Activated CD4-positive, alpha-beta T cell treated with anti-CD3 and anti-CD28 coated beads for 24 hours (primary cell): ENCODE measurements at regions not wholly inside any gene's neighbourhood (a gene's known extent, or its start where the extent isn't known, plus 50 kb on each side); places are given as distances from the start of the nearest gene placed in this dataset.
"Not testable (repeated sequence)": the region's sequence is repeated elsewhere in the genome, so short reads cannot be mapped to it uniquely, and the experiment has no call there.

Experiments used
- DNase-seq, 2 donors: peaks; one replicate each; pipeline ENCODE4 v3.0.0-alpha.2; 2020; ENCODE audit warnings: low read depth in 2 of 2

GRCh38 chr9:66152406-66152805 is 415.5 kb downstream of the FOXD4L4 start:
- not testable (repeated sequence) for DNase-seq

GRCh38 chr9:66153021-66153725 is 416.2 kb downstream of the FOXD4L4 start:
- DNase-seq, result peak in 1 of 2 donors; percentile 45

GRCh38 chr9:66153971-66154691 is 417.2 kb downstream of the FOXD4L4 start:
- DNase-seq, result not testable (repeated sequence)

- DNase-seq, result not testable (repeated sequence)
These were observed 445.4 kb downstream of the FOXD4L4 start for GRCh38 chr9:66182316-66182715.

GRCh38 chr9:66183648-66184047 is 446.7 kb downstream of the FOXD4L4 start:
- not testable (repeated sequence) for DNase-seq

GRCh38 chr9:66197199-66197598 is 460.3 kb downstream of the FOXD4L4 start:
- DNase-seq, result not testable (repeated sequence)

- not testable (repeated sequence) for DNase-seq
These were observed 461.5 kb downstream of the FOXD4L4 start for GRCh38 chr9:66198421-66198820.

GRCh38 chr9:66206617-66207016 is 469.7 kb downstream of the FOXD4L4 start:
- not testable (repeated sequence) for DNase-seq

- not testable (repeated sequence) for DNase-seq
These were observed 471.0 kb downstream of the FOXD4L4 start for GRCh38 chr9:66207914-66208313.

- DNase-seq, result not testable (repeated sequence)
These were observed 507.8 kb downstream of the FOXD4L4 start for GRCh38 chr9:66244763-66245162.

- DNase-seq, result not testable (repeated sequence)
These were observed 508.5 kb downstream of the FOXD4L4 start for GRCh38 chr9:66245481-66245880.

GRCh38 chr9:66257581-66257980 is 520.6 kb downstream of the FOXD4L4 start:
- DNase-seq, result not testable (repeated sequence)

GRCh38 chr9:66261576-66261975 is 524.6 kb downstream of the FOXD4L4 start:
- DNase-seq, result not testable (repeated sequence)

GRCh38 chr9:66263621-66264020 is 526.7 kb downstream of the FOXD4L4 start:
- not testable (repeated sequence) for DNase-seq

GRCh38 chr9:66264786-66265185 is 527.8 kb downstream of the FOXD4L4 start:
- DNase-seq, result not testable (repeated sequence)

- not testable (repeated sequence) for DNase-seq
These were observed 529.3 kb downstream of the FOXD4L4 start for GRCh38 chr9:66266202-66266601.

- not testable (repeated sequence) for DNase-seq
These were observed 530.0 kb downstream of the FOXD4L4 start for GRCh38 chr9:66266856-66267430.

GRCh38 chr9:66267684-66268083 is 530.7 kb downstream of the FOXD4L4 start:
- not testable (repeated sequence) for DNase-seq

- not testable (repeated sequence) for DNase-seq
These were observed 532.1 kb downstream of the FOXD4L4 start for GRCh38 chr9:66269024-66269423.

GRCh38 chr9:66269783-66270182 is 532.8 kb downstream of the FOXD4L4 start:
- DNase-seq, result peak; percentile 49

- not testable (repeated sequence) for DNase-seq
These were observed 541.9 kb downstream of the FOXD4L4 start for GRCh38 chr9:66278809-66279208.
